ENCODE measurements at regions not wholly inside any gene's neighbourhood (a gene's known extent, or its start where the extent isn't known, plus 50 kb on each side); places are given as distances from the start of the nearest gene placed in this dataset.

DNA sequence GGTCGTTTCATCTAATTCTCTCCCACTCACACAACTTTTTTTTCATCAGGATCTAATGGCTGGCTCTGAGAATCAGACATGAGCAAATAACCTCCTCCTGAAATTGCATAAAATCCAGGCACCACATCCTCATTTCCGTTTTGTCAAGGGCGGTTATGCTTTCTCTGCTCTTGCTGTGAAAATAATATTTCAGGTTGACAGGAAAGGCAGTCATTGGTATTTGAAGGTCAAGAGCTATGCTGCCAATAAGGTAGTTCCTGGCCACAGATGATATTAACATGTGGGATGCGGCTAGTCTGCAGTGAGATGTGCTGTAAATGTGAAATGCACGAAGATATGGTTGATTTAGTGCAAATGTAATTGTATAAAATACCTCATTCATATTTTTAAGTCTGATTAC lies 870.2 kb upstream of the TMEM132C start:
- TF ChIP-seq POLR2A (IDR thresholded peaks at IDR 0.05): no peak
- TF ChIP-seq, protein P1, sequence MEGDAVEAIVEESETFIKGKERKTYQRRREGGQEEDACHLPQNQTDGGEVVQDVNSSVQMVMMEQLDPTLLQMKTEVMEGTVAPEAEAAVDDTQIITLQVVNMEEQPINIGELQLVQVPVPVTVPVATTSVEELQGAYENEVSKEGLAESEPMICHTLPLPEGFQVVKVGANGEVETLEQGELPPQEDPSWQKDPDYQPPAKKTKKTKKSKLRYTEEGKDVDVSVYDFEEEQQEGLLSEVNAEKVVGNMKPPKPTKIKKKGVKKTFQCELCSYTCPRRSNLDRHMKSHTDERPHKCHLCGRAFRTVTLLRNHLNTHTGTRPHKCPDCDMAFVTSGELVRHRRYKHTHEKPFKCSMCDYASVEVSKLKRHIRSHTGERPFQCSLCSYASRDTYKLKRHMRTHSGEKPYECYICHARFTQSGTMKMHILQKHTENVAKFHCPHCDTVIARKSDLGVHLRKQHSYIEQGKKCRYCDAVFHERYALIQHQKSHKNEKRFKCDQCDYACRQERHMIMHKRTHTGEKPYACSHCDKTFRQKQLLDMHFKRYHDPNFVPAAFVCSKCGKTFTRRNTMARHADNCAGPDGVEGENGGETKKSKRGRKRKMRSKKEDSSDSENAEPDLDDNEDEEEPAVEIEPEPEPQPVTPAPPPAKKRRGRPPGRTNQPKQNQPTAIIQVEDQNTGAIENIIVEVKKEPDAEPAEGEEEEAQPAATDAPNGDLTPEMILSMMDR (IDR thresholded peaks at IDR 0.05 in 8 of 11, conservative IDR thresholded peaks at IDR 0.05 in 3 of 11): no peak
- TF ChIP-seq POLR2AphosphoS5 (IDR thresholded peaks at IDR 0.05): no peak
